C4-2B (cell line): ENCODE measurements at regions not wholly inside any gene's neighbourhood (a gene's known extent, or its start where the extent isn't known, plus 50 kb on each side); places are given as distances from the start of the nearest gene placed in this dataset.

Experiments used
- H3K27ac ChIP-seq: fragments of 450-650 bp; 2 replicates; pipeline ENCODE4 v1.5.1; 2017
- ZFX ChIP-seq: fragments of 450-650 bp; IDR thresholded peaks from 2 replicates; pipeline ENCODE4 v1.6.1; 2017
- TF ChIP-seq, protein P1 (sequence below): fragments of 450-650 bp; conservative IDR thresholded peaks from 2 replicates; pipeline ENCODE4 v1.5.1; 2017; ENCODE audit warnings: mild to moderate bottlenecking

DNA sequence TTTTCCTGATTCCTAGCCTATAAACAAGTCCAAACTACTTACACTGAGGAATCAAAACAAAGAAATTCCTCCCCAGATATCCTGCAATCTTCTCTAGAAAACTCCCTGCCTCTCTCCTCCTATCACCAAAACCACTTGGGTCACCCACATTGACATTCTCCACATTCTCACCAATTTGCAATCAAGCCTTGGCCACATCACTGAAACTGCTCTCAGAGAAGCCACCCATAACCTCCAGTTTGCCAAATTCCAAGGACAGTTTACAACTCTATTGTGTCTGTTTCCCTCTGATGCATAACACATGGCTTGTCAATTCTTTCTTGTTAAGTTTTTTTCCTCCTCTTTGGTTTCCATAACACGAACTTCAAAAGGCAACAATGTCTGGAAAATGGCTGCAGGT lies 233.5 kb downstream of the XPNPEP1 start:
- no peak overlapping the region for H3K27ac ChIP-seq
- TF ChIP-seq, protein P1, sequence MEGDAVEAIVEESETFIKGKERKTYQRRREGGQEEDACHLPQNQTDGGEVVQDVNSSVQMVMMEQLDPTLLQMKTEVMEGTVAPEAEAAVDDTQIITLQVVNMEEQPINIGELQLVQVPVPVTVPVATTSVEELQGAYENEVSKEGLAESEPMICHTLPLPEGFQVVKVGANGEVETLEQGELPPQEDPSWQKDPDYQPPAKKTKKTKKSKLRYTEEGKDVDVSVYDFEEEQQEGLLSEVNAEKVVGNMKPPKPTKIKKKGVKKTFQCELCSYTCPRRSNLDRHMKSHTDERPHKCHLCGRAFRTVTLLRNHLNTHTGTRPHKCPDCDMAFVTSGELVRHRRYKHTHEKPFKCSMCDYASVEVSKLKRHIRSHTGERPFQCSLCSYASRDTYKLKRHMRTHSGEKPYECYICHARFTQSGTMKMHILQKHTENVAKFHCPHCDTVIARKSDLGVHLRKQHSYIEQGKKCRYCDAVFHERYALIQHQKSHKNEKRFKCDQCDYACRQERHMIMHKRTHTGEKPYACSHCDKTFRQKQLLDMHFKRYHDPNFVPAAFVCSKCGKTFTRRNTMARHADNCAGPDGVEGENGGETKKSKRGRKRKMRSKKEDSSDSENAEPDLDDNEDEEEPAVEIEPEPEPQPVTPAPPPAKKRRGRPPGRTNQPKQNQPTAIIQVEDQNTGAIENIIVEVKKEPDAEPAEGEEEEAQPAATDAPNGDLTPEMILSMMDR: no peak
- no peak for TF ChIP-seq ZFX

DNA sequence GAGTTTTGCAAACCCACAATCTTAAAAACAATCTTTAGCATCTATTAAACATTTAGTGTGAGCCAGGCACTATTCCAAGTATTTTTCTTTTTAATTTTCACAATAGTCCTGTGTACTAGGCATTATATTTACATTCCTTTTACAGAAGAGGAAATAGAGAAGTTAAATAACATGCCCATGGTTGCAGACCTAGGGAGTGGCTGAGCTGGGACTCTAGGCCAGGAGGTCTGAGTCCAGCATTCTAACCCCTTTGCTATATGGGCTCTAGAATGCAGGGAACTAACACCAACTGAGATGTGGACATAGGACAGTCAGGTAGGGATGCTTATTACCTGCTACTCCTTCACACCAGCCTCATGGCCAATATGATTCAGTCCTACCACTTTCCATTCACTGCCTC lies 243.8 kb downstream of the XPNPEP1 start:
- TF ChIP-seq, protein P1: no peak
- no peak for TF ChIP-seq ZFX
- H3K27ac ChIP-seq: no peak overlapping the region

DNA sequence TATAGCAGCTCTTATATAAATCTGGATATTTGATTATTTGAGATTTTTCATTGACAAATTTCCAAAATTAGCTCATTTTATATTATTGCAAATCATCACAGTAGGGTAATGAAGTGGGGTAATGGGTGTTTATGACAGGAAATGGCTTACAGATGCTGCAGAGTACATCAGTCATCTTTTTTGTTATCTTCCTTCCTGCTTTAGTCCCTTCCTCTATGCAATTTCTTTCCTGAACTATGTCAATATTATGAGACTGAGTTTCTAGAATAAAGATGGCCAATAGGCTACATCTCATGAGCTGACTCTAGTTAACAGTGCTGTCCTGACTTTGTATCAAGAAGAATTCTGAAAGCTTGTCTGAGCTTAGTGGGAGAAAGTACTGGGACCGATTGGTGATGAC lies 244.5 kb downstream of the XPNPEP1 start:
- TF ChIP-seq, protein P1: no peak
- TF ChIP-seq ZFX: no peak
- no peak overlapping the region for H3K27ac ChIP-seq

DNA sequence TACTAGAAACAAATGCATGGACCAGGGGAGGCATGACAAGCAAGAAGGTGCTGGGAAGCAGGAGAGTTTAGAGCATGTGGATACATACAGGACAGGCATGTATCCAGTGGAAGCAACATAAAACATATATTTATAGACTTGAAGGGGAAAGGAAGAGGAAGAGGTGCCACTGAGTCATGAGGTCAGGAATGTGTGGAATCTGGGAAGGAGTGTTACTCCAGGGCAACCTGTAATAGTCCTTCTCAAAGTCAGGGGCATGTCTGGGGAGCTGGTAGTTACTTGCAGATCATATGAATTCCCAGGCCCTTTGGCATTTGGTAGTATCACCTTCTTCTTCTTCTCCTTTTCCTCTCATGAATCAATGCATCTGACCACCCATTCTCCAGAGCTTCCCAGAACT lies 246.6 kb downstream of the XPNPEP1 start:
- H3K27ac ChIP-seq: no peak overlapping the region
- TF ChIP-seq, protein P1: no peak
- no peak for TF ChIP-seq ZFX

DNA sequence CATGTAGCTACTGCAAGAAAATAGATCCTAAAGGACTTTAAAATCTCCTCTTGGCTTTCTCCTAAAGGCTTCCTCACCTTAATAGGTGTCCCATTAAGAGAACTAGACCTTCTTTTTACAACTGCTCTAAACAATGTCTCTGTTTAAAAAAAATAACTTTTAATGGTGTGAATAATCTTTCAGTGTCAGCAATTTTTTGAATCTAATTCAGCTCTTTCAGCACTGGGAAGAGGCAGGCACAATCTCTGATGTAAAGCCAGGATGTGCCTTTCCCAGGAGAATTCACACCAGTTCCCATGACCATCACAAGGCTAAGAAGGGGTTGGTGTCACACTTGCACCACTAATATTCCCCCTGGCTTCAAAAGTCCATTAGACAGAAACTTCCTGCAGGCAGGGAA lies 254.6 kb downstream of the XPNPEP1 start:
- no peak for TF ChIP-seq ZFX
- TF ChIP-seq, protein P1: no peak
- H3K27ac ChIP-seq: no peak overlapping the region

DNA sequence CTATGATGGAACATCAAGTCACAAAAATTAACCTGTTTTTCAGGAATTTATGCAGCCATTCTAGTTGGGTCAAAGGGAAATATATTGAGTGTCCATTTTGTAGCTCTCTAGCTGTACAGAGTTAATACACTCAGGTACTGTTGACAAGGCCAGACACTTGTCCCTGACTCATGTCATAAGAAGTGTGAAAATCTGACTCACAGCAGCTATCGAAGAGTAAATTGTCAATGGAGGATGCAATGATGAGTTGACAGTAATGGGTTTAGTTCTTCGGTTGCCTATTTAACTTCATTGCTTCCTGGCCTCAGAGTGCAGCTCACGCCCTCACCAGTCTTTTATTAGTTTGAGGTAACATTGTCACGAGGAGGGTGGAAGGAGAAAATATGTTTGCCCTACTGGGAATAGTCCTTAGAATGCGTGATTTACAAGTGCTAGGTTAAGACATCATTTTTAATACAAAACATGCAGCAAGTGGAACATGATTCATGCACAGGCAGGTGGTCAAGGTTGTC lies 255.1 kb downstream of the XPNPEP1 start:
- no peak overlapping the region for H3K27ac ChIP-seq
- TF ChIP-seq ZFX: no peak
- TF ChIP-seq, protein P1: no peak

DNA sequence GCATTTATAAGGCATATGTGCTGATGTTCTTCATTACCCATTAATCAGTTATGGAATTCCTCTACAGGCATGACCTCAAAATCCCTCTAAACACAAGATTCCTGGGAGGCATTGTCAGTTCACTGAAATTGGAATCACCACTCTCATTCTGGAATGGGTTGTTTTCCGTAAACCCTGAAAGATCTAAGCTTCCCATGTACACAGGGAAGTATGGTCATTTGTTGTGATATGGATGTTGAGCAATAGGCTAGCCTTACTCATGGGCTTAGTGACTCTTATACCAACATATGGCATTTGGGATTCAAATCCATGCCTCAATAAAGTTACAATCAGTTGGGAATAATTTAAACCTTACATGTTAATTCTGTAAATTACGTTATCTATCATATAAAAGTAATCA lies 258.0 kb downstream of the XPNPEP1 start:
- TF ChIP-seq, protein P1: no peak
- no peak overlapping the region for H3K27ac ChIP-seq
